Hematopoietic multipotent progenitor cell treated with erythropoietin and hydrocortisone succinate and interleukin-3 and kit ligand, for 4 days (in vitro differentiated cells): ENCODE measurements at regions not wholly inside any gene's neighbourhood (a gene's known extent, or its start where the extent isn't known, plus 50 kb on each side); places are given as distances from the start of the nearest gene placed in this dataset.
"Not testable (repeated sequence)": the region's sequence is repeated elsewhere in the genome, so short reads cannot be mapped to it uniquely, and the experiment has no call there.

ENCODE experiments used
- DNase-seq: peaks from one replicate; pipeline ENCODE4 v3.0.0-alpha.2; 2015

DNA sequence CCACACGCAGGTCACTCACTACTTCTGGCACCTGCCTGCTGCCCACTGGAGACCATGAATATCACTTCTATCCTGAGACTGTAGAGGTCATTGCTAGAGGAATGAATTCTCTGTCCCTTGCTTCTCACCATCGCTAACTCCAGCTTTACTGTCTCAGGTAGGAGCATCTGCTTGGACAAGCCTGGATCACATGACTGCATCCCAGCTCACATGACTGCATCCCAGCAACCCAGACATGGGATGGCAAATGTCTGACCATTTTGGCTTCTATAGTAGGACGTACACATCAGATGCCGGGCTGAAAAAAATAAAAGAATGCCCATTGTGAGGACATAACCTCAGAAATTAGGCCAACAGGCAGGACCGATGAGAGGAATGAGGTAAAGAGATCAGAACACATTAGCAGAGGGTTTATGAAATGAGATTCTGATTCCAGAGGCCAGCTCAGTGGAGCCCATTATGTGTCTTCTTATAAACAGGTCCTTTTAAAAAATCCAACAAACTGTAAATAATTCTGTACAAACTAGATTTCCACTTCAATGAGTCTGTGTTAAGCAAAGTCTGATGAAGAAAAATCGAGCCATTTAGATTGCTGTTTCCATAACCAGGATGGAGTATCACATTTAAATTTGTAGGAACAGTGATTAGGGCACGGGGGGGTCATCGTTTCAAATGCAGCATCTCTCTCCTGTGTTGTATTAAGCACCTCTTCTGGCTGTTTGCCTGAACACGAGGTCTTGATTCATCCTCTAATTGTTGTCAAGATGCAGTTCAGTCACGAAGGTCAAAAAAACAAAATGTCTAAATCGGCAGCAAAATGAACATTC, 126.7 kb downstream of the MTHFS start:
- no peak for DNase-seq

DNA sequence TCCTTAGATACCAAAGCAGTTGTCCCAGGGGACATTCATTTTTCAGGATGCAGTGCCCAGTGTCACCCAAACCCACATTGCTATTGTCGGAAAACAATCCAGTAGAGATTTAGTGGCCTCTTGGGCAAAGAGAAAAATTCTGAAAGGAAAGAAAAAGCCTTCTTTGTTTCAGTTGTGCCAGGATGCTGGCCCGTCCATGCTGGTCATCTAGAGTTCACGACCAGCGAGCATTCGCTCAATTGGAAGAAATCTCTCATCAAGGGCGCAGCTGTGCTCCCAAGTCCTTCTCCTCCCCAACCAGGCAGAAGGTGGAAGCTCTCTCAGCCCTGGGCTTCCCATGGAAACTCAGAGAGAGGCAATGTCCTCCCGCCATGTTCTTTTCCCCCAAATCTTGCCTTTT, 123.7 kb downstream of the MTHFS start:
- no peak for DNase-seq

- DNase-seq = peak; percentile 11
These were observed 121.0 kb downstream of the MTHFS start for GRCh38 chr15:79775821-79776220.

- no peak for DNase-seq
These were observed 118.9 kb downstream of the MTHFS start for GRCh38 chr15:79777916-79778315.

DNA sequence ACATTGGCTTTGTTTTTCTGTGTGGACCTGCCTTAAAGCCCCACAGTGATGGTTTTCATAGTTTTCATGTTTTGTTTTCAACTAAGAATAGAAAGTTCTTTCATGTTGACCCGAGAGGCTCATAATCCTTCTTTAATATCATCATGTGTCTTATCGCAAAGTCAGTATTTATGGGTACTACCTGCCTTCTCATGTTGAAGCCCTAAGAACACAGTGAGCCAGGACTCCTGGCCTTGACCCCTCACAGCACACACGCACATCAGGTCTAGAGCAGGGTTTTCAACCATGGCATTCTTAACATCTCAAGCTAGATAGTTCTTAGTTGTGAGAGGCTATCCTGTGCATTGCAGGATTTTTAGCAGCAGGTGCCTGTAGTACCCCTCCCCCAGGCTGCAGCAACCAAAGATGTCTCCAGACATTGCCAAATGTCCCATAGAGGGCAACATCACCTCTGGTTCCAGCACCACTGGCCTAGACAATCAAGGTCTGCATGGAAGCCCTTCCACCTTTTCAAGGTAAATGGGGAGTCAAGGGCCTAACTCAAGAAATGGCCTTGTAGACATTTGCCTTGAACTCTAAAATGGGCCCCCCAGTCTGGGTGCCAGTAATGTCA, 118.3 kb downstream of the MTHFS start:
- no peak for DNase-seq

DNA sequence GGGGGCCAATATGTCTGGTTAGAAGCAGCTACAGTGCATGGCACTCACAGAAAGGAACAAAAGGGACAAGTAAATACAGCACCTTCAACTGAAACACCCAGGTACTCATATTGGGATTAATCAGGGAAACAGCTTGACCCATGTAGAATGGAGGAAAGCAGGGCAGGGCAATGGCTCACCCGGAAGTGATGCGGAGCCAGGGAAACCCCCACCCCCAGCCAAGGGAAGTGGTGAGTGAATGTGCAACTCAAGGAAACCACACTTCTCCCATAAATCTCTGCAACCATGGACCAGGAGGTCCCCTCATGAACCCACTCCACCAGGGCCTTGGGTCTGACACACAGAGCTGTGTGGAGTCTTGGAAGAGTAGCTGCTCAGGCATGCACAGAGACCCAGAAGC, 117.1 kb downstream of the MTHFS start:
- DNase-seq = no peak

DNA sequence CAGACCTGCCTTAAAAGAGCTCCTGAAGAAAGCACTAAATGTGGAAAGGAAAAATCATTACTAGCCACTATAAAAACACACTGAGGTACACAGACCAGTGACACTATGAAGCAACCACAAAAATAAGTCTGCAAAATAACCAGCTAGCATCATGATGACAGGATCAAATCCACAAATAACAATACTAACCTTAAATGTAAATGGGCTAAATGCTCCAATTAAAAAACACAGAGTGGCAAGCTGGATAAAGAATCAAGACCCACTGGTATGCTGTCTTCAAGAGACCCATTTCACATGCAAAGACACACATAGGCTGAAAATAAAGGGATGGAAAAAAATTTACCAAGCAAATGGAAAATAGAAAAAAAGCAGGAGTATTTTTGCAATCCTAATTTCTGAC, 114.5 kb downstream of the MTHFS start:
- DNase-seq = not testable (repeated sequence)
